GM12891 (cell line): ENCODE measurements at regions not wholly inside any gene's neighbourhood (a gene's known extent, or its start where the extent isn't known, plus 50 kb on each side); places are given as distances from the start of the nearest gene placed in this dataset.

Experiments used
- POLR2A ChIP-seq: IDR thresholded peaks from 2 replicates; pipeline ENCODE4 v1.6.1; 2011; ENCODE audit warnings: low read depth, low read length, control low read depth
- POLR2AphosphoS5 ChIP-seq: IDR thresholded peaks from 2 replicates; pipeline ENCODE4 v1.6.1; 2011; ENCODE audit warnings: low read depth, low read length, control low read depth
- POU2F2 ChIP-seq: IDR thresholded peaks from 2 replicates; pipeline ENCODE4 v1.6.1; 2011; ENCODE audit warnings: low read depth, mild to moderate bottlenecking, control low read depth, low read length, moderate library complexity
- TAF1 ChIP-seq: IDR thresholded peaks from 2 replicates; pipeline ENCODE4 v1.6.1; 2011; ENCODE audit warnings: low read depth, low read length, control low read depth

DNA sequence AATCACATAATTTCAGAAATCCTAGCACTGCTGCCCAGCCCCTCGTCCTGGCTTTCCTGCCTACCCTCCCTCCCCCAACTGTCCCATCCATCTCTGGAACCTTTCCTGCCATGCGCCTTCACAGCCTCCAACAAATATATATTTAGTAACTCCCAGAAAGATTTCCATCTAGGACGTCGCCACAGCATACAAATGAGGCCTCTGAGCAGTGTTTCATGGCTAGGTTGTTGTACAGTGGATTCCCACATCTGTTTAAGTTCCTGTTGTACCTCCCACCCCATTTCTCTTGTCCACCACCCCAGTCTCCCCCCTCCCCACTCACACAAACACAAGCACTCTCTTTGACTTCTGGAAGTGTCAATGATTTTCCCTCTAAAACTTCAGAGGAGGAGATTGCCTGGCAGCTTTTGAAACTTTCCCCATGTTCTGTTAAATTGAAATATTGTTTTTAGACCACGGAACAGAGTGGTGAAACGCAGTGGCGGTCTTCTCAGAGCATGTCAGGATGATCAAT is 280.3 kb upstream of the RORA start:
- no peak for TF ChIP-seq POLR2A
- TF ChIP-seq POLR2AphosphoS5 = no peak
- no peak for TF ChIP-seq TAF1
- no peak for TF ChIP-seq POU2F2
